ENCODE measurements at regions not wholly inside any gene's neighbourhood (a gene's known extent, or its start where the extent isn't known, plus 50 kb on each side); places are given as distances from the start of the nearest gene placed in this dataset.
"Not testable (repeated sequence)": the region's sequence is repeated elsewhere in the genome, so short reads cannot be mapped to it uniquely, and the experiment has no call there.

DNA sequence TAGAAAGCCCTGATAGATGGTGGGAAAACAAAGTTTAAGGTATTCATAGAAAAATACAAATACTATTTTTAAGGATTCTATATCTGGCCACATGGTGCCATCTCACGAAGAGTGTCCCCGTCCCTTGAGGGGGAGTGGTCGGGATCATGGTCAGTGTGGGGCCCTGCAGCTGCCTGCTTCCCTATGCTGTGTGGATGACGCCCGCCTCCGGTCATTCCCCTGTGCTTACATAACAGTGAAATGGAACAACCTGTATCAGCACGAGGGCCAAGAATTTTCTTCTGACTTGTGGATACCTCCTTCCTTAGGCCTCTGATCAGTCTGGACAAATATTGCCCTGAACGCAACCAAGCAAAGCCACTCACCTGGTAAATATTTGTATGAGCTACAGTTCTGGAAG, 2724.1 kb upstream of the TPTE start:
- no CpG with 5 or more reads among the region's 8 CpGs for WGBS, 10 experiments
- ATAC-seq (replicated peaks in 6 of 8); H3K27ac ChIP-seq; H3K4me3 ChIP-seq; in situ Hi-C loops (cut with MboI; ENCODE audit: low pct_unique_long_range_greater_than_20kb in 2 of 9, low sequenced_read_pairs in 9 of 9, unreplicated experiment in 9 of 9); H3K4me1 ChIP-seq (replicated peaks in 1 of 2): not testable (repeated sequence)

DNA sequence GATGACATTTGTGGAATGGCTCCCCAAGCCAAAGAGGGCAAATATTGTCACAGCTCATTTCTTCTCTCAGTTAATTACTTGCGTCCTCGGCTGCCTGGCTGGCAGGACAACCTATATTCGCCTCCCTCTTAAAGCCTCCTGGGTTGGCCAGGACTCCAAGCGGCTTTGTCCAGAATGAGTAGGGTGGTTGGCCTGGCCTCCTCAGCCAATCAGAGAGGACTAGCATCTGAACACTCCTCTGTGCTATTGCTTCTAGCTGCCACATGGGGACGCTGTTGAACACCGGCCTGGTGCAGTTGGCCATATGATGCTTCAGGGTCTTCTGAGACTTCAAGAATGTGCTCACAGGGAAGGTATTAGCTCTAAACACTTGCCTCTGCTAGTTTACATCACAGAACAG, 2722.9 kb upstream of the TPTE start:
- H3K4me1 ChIP-seq (replicated peaks in 1 of 2); H3K4me3 ChIP-seq; H3K27ac ChIP-seq; in situ Hi-C loops (cut with MboI; ENCODE audit: low pct_unique_long_range_greater_than_20kb in 2 of 9, low sequenced_read_pairs in 9 of 9, unreplicated experiment in 9 of 9); ATAC-seq (replicated peaks in 6 of 8): not testable (repeated sequence)
- WGBS, 10 experiments: no CpG with 5 or more reads among the region's 6 CpGs

DNA sequence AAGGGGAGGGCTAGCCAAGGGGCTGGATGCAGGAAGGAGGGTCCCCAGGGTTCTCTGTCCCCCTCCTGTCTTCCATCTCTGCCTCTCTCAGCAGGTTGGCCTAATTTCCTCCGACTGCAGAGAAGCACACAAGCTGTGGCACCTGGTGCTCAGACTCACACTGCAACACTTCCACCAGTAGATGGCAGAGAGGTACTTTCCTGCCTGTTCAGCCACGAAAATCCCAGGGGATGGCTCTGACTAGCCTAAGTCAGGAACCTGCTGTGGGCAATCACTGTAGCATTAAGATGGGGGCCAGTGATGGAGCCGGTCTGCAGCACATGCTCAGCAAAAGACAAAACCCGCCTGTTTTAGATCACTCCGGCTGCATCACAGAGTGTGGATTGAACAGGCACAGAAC, 2721.7 kb upstream of the TPTE start:
- in situ Hi-C loops (cut with MboI; ENCODE audit: low pct_unique_long_range_greater_than_20kb in 2 of 9, low sequenced_read_pairs in 9 of 9, unreplicated experiment in 9 of 9); H3K27ac ChIP-seq; H3K4me3 ChIP-seq; H3K4me1 ChIP-seq (replicated peaks in 1 of 2): not testable (repeated sequence)
- peak; percentile 78 to 87 (median 80) for ATAC-seq (replicated peaks in 6 of 8)
- WGBS, 10 experiments: no CpG with 5 or more reads among the region's 5 CpGs

DNA sequence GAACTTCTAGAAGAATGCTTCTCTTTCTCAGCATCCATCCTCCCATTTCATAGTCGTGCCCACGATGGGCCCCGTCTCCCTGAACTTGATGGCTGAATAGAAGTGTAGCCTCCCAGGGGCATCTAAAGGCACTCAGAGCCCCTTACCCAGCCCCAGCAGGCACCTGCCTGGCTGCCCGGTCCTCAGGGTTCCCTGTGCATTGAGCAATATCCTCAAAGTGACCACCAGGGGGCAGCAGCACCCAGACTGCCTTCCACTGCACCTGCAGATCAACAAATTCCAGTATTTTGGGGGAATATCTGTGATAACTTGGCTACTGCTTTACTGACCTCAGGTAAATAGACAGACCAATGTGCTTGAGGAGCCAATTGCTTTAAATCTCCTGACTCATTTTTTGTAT, 2707.9 kb upstream of the TPTE start:
- H3K4me1 ChIP-seq (replicated peaks in 1 of 2); in situ Hi-C loops (cut with MboI; ENCODE audit: low pct_unique_long_range_greater_than_20kb in 2 of 9, low sequenced_read_pairs in 9 of 9, unreplicated experiment in 9 of 9); H3K27ac ChIP-seq; H3K4me3 ChIP-seq: not testable (repeated sequence)
- peak in 4 of 8 experiments; percentile 14 to 64 (median 41) for ATAC-seq (replicated peaks in 6 of 8)
- WGBS, 10 experiments: no CpG with 5 or more reads among the region's 4 CpGs

DNA sequence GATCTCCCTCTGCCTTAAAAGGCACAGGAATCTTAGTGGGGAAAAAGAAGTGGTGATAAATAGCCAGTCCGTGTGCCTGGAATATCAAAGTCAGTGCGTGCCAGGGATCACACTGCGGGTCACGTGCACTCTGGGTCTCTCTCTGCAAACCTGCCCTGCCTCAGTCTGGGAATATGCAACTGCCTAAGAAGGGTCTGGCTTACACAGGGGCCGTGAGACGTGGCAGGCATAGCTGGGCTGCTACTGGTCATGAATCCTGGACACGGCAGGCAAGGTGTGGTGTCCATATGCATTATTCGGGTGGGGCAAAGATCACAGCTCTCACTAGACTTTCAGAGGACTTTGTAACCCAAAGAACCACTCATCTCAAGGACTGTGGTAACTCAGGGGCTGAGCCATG, 2704.4 kb upstream of the TPTE start:
- H3K4me3 ChIP-seq; in situ Hi-C loops (cut with MboI; ENCODE audit: low pct_unique_long_range_greater_than_20kb in 2 of 9, low sequenced_read_pairs in 9 of 9, unreplicated experiment in 9 of 9); H3K4me1 ChIP-seq (replicated peaks in 1 of 2); H3K27ac ChIP-seq: not testable (repeated sequence)
- WGBS, 10 experiments: no CpG with 5 or more reads among the region's 8 CpGs
- peak; percentile 67 to 88 (median 80) for ATAC-seq (replicated peaks in 6 of 8)

DNA sequence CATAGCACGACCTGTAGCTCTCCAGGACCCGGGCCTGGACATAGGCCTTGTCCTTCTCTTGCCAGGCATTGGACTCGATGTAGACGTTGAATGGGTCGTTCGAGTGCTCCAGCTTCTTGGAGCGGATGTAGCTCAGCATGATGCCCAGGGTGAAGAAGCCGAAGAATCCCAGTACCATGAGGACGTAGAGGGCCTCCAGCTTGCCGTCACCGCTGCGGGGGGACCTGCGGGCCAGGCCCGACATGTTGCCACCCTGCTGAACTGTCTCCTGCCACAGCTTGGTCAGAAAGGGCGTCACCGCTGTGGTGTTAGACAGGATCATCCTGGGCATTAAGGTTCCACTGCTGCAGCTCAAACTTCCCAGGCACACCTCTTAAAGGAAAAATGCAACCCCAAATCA, 2702.1 kb upstream of the TPTE start:
- ATAC-seq (replicated peaks in 6 of 8); H3K4me3 ChIP-seq; H3K27ac ChIP-seq; H3K4me1 ChIP-seq (replicated peaks in 1 of 2); in situ Hi-C loops (cut with MboI; ENCODE audit: low pct_unique_long_range_greater_than_20kb in 2 of 9, low sequenced_read_pairs in 9 of 9, unreplicated experiment in 9 of 9): not testable (repeated sequence)
- WGBS, 10 experiments: no CpG with 5 or more reads among the region's 16 CpGs

DNA sequence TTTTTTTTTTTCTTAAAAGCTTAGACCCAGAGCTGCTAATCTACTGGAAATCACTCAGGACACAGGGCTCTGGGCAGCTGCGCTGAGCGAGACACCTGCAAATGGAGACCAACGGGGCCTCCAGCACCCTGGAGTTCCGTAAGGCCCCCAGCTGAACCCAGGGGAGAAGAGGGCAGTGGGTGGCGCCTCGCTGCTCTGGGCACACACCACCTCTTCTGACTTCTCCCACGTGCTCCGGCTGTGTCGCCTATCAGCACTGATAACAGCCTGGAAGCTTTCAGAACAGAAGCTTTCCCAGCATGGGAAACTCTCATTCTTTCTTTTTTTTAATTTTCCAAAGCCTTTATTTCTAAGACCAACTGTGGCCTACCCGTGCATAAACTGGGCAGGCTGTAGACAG, 2695.8 kb upstream of the TPTE start:
- H3K27ac ChIP-seq; in situ Hi-C loops (cut with MboI; ENCODE audit: low pct_unique_long_range_greater_than_20kb in 2 of 9, low sequenced_read_pairs in 9 of 9, unreplicated experiment in 9 of 9); H3K4me3 ChIP-seq; H3K4me1 ChIP-seq (replicated peaks in 1 of 2); ATAC-seq (replicated peaks in 6 of 8): not testable (repeated sequence)
- no CpG with 5 or more reads among the region's 10 CpGs for WGBS, 10 experiments

DNA sequence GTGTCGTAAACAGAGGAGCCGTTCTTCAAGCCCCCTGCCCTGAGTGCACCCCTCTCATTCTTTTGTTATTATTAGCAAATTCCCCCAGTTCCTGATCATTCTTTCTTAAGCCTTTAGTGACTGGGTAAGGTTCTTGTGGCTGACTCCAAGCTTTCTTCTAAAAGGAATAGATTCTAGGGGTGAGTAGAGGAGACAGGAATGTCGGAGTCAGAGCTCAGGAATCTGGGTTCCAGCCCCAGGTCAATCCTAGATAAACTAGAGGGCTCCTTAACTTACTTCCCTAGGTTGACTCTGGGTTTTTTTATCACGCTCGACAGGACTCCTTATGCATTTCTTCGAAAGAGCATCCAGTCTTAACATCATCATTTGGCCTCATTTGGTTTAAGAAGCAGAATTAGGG, 2695.2 kb upstream of the TPTE start:
- ATAC-seq (replicated peaks in 6 of 8); in situ Hi-C loops (cut with MboI; ENCODE audit: low pct_unique_long_range_greater_than_20kb in 2 of 9, low sequenced_read_pairs in 9 of 9, unreplicated experiment in 9 of 9); H3K4me3 ChIP-seq; H3K4me1 ChIP-seq (replicated peaks in 1 of 2); H3K27ac ChIP-seq: not testable (repeated sequence)
- no CpG with 5 or more reads among the region's 6 CpGs for whole genome bisulfite sequencing, 10 experiments

DNA sequence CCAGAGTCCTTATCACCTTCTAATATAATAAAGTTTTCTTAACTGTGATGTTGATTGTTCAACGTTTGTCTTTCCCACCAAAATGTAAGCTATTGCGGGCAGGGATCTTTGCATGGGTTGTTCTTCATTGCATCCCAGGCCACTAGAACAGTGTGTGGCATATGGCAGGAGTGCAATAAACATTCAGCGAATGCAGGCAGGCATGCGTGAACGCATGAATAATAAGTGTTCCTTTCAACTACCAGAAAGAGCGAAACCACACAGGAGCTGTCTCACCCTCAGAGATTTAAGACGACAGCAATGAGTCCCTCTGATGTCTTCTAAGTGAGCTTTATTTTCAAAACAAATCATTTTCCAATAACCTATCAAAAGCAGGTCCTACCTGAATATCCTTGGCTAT, 2693.1 kb upstream of the TPTE start:
- H3K4me1 ChIP-seq (replicated peaks in 1 of 2); in situ Hi-C loops (cut with MboI; ENCODE audit: low pct_unique_long_range_greater_than_20kb in 2 of 9, low sequenced_read_pairs in 9 of 9, unreplicated experiment in 9 of 9); H3K27ac ChIP-seq; H3K4me3 ChIP-seq: not testable (repeated sequence)
- no CpG with 5 or more reads among the region's 7 CpGs for WGBS, 10 experiments
- ATAC-seq (replicated peaks in 6 of 8): peak in 3 of 8 experiments; percentile 67 to 75 (median 75)

DNA sequence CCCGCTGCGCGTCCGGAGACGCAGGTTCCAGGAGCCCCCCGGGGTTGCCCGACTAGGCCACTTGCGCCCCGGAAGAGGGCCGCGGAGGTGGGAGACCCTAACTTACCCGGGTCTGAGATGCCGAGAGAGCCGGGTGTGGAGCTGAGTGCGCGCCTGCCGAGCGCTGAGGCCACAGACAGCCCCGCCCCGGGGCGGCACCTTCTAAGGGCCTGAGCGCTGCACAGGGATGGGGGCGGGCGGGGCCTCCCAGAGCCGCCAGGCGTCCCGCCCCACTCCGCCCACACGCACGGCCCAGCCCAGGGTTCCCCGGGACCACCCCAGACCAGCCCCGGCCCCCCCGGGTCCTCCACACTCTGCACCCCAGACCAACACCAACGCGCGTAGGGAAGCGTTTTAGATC, 2692.0 kb upstream of the TPTE start:
- H3K27ac ChIP-seq; in situ Hi-C loops (cut with MboI; ENCODE audit: low pct_unique_long_range_greater_than_20kb in 2 of 9, low sequenced_read_pairs in 9 of 9, unreplicated experiment in 9 of 9); H3K4me3 ChIP-seq; H3K4me1 ChIP-seq (replicated peaks in 1 of 2): not testable (repeated sequence)
- peak; percentile 19 to 99 (median 83) for ATAC-seq (replicated peaks in 6 of 8)
- WGBS, 10 experiments: no CpG with 5 or more reads among the region's 37 CpGs

DNA sequence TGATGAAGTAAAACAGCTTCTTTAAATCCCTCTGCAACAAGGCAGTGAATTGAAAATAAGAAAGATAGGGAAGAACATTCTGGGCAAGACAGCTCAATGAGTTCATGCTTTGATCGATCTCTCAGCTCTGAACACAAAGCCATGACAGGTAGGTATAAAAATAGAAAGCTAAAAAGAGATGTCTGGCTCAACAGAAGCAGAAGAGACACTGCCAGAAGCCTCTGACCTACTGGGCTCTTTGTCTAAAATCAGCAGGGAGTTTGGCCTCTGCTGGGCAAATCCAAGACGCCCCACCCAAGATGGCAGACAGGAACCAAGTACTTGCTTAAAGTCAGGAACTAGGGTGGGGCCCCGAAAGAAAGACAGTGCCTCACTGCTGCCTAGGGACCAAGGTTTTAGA, 2684.1 kb upstream of the TPTE start:
- H3K4me3 ChIP-seq; H3K4me1 ChIP-seq (replicated peaks in 1 of 2); in situ Hi-C loops (cut with MboI; ENCODE audit: low pct_unique_long_range_greater_than_20kb in 2 of 9, low sequenced_read_pairs in 9 of 9, unreplicated experiment in 9 of 9); H3K27ac ChIP-seq; ATAC-seq (replicated peaks in 6 of 8): not testable (repeated sequence)
- WGBS, 10 experiments: no CpG with 5 or more reads among the region's 3 CpGs

DNA sequence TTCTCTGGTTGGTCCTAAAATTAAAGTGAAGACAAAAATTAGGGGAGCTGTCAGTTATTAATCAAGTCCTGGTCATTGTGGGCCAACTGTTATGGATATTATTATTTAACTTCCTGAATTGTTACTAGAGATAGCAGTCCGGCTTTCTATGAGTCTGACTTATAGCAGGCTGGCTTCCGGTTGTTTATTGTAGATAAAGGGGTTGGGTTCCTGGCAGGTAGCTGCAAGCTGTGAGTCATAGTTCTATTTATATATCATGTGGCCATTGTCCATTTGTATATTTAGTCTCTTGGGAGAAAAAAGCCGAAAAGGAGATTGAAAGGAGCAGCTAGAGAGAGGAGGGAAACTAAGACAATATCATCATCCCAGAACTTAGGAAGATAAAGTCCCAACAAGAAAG, 2668.0 kb upstream of the TPTE start:
- no CpG with 5 or more reads among the region's 3 CpGs for WGBS, 10 experiments
- H3K4me3 ChIP-seq: not testable (repeated sequence)
- ATAC-seq (replicated peaks in 6 of 8): peak in 7 of 8 experiments; percentile 44 to 68 (median 54)

DNA sequence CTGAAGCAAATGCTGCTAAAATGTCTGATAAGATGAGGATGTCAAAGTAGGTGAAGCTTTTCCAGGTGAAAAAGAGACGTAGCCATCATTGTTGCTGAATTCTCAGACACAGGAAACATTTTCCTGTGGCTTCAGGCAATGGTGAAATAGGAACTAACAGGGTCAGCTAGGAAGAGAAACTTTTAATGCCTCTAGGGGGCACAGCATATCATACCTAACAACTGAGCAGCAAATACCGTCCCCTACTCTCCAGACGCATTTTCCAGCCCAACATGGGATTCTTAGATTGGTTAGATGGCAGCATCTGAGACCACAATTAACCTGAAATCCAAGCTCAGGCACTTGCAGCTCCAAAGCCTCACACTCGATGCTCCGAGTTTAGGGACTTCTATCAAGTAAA, 2667.5 kb upstream of the TPTE start:
- H3K4me1 ChIP-seq (replicated peaks in 1 of 2); H3K27ac ChIP-seq; in situ Hi-C loops (cut with MboI; ENCODE audit: low pct_unique_long_range_greater_than_20kb in 2 of 9, low sequenced_read_pairs in 9 of 9, unreplicated experiment in 9 of 9); H3K4me3 ChIP-seq: not testable (repeated sequence)
- WGBS, 10 experiments: no CpG with 5 or more reads among the region's 5 CpGs
- ATAC-seq (replicated peaks in 6 of 8): peak in 2 of 8 experiments; percentile 24 to 41

More for the DNA sequence above, 2668.0 kb upstream of the TPTE start:
- in situ Hi-C loops (cut with MboI; ENCODE audit: low pct_unique_long_range_greater_than_20kb in 2 of 9, low sequenced_read_pairs in 9 of 9, unreplicated experiment in 9 of 9); H3K4me1 ChIP-seq (replicated peaks in 1 of 2); H3K27ac ChIP-seq: not testable (repeated sequence)

Measured in motor neuron (in vitro differentiated cells).